ENCODE measurements at regions not wholly inside any gene's neighbourhood (a gene's known extent, or its start where the extent isn't known, plus 50 kb on each side); places are given as distances from the start of the nearest gene placed in this dataset.
A peak's percentile ranks its signal among the peaks of the same experiment; 100 is the strongest.

- WGBS (ENCODE audit: insufficient coverage, low coverage, low lambda C conversion rate, missing lambda C conversion rate), result 33% methylated on average over 1 of the region's 1 CpG
- ATAC-seq, result no peak
- H3K27ac ChIP-seq, result no peak overlapping the region
- H3K36me3 ChIP-seq, result no peaks in the 10 kb centered on the region
- no peaks in the 10 kb centered on the region for H3K4me1 ChIP-seq
- DNase-seq, result no peak
- no peak for TF ChIP-seq CTCF (IDR thresholded peaks at IDR 0.05)
- TF ChIP-seq POLR2A (IDR thresholded peaks at IDR 0.05), result no peak
- intact Hi-C loops (cut with DNase I), result no loop called here
- no peak overlapping the region for H3K4me3 ChIP-seq
- H3K27me3 ChIP-seq, result no peaks in the 10 kb centered on the region
- H3K9me3 ChIP-seq, result no peaks in the 10 kb centered on the region
Measured at GRCh38 chr4:45925809-45926208, 198.0 kb downstream of the GABRG1 start.

- Histone ChIP-seq H3K9me3 (no peaks in the 10 kb centered on the region), H3K27ac (no peak overlapping the region), H3K27me3 (no peaks in the 10 kb centered on the region), H3K4me3 (no peak overlapping the region), H3K36me3 (no peaks in the 10 kb centered on the region), H3K4me1 (no peaks in the 10 kb centered on the region)
- TF ChIP-seq CTCF (IDR thresholded peaks at IDR 0.05) (no peak), POLR2A (IDR thresholded peaks at IDR 0.05) (no peak)
- no peak for ATAC-seq
- intact Hi-C loops (cut with DNase I), result no loop called here
- DNase-seq, result no peak
- WGBS (ENCODE audit: insufficient coverage, low coverage, low lambda C conversion rate, missing lambda C conversion rate), result 79% methylated on average over 3 of the region's 3 CpGs
Measured at GRCh38 chr4:45920861-45921260, 203.0 kb downstream of the GABRG1 start.

- intact Hi-C loops (cut with DNase I), result no loop called here
- Histone ChIP-seq H3K4me1 (no peaks in the 10 kb centered on the region), H3K27ac (no peak overlapping the region), H3K27me3 (no peaks in the 10 kb centered on the region), H3K36me3 (no peaks in the 10 kb centered on the region), H3K4me3 (no peak overlapping the region), H3K9me3 (no peaks in the 10 kb centered on the region)
- TF ChIP-seq POLR2A (IDR thresholded peaks at IDR 0.05) (no peak), CTCF (IDR thresholded peaks at IDR 0.05) (no peak)
- DNase-seq (no peak), ATAC-seq (no peak)
Measured at GRCh38 chr4:45910511-45910910, 213.3 kb downstream of the GABRG1 start.

- H3K36me3 ChIP-seq, result no peaks in the 10 kb centered on the region
- H3K27ac ChIP-seq, result no peak overlapping the region
- no peaks in the 10 kb centered on the region for H3K9me3 ChIP-seq
- TF ChIP-seq CTCF (IDR thresholded peaks at IDR 0.05) (no peak), POLR2A (IDR thresholded peaks at IDR 0.05) (no peak)
- no peaks in the 10 kb centered on the region for H3K27me3 ChIP-seq
- intact Hi-C loops (cut with DNase I), result no loop called here
- DNase-seq (no peak), ATAC-seq (peak in 3 of 4 donors; percentile 25 to 74 (median 53))
- 35% methylated on average over 4 of the region's 4 CpGs for WGBS (ENCODE audit: insufficient coverage, low coverage, low lambda C conversion rate, missing lambda C conversion rate)
- no peaks in the 10 kb centered on the region for H3K4me1 ChIP-seq
- H3K4me3 ChIP-seq, result no peak overlapping the region
Measured at GRCh38 chr4:45897946-45898585, 225.8 kb downstream of the GABRG1 start.

- intact Hi-C loops (cut with DNase I), result no loop called here
- 77% methylated on average over 1 of the region's 1 CpG for WGBS (ENCODE audit: insufficient coverage, low coverage, low lambda C conversion rate, missing lambda C conversion rate)
- no peaks in the 10 kb centered on the region for H3K4me1 ChIP-seq
Measured at GRCh38 chr4:45883421-45883820, 240.4 kb downstream of the GABRG1 start.

More at GRCh38 chr4:45883421-45883820, 240.4 kb downstream of the GABRG1 start:
- H3K27ac ChIP-seq, result no peak overlapping the region
- no peaks in the 10 kb centered on the region for H3K36me3 ChIP-seq
- DNase-seq, result no peak
- no peaks in the 10 kb centered on the region for H3K9me3 ChIP-seq
- H3K27me3 ChIP-seq, result no peaks in the 10 kb centered on the region
- H3K4me3 ChIP-seq, result no peak overlapping the region
- TF ChIP-seq POLR2A (IDR thresholded peaks at IDR 0.05) (no peak), CTCF (IDR thresholded peaks at IDR 0.05) (no peak)
- no peak for ATAC-seq

All from right lobe of liver (tissue), 6 donors.